ENCODE measurements at regions not wholly inside any gene's neighbourhood (a gene's known extent, or its start where the extent isn't known, plus 50 kb on each side); places are given as distances from the start of the nearest gene placed in this dataset.

DNA sequence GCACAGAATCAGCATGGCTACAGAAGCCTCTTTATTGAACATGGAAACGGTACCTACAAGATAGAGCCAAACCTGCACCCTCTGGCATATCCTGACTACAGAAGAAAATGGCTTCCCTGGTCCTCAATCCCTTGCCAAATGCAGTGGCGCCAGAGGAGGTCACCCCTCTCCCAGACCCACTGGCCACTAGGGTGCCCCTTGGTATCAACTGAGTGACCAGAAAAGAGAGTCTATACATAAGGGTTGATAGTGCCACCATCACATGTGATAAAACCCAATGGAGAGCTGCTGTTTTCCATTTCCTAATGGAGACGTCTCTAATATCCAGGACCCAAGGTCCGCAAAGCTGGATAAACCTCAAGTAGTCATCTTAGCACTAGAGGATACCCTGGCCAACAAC lies 52.7 kb upstream of the ALK start:
- no peak for DNase-seq (ENCODE audit: low spot score)
- TF ChIP-seq, protein P1, sequence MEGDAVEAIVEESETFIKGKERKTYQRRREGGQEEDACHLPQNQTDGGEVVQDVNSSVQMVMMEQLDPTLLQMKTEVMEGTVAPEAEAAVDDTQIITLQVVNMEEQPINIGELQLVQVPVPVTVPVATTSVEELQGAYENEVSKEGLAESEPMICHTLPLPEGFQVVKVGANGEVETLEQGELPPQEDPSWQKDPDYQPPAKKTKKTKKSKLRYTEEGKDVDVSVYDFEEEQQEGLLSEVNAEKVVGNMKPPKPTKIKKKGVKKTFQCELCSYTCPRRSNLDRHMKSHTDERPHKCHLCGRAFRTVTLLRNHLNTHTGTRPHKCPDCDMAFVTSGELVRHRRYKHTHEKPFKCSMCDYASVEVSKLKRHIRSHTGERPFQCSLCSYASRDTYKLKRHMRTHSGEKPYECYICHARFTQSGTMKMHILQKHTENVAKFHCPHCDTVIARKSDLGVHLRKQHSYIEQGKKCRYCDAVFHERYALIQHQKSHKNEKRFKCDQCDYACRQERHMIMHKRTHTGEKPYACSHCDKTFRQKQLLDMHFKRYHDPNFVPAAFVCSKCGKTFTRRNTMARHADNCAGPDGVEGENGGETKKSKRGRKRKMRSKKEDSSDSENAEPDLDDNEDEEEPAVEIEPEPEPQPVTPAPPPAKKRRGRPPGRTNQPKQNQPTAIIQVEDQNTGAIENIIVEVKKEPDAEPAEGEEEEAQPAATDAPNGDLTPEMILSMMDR (IDR thresholded peaks at IDR 0.05; ENCODE audit: extremely low read depth, missing control alignments) = no peak

DNA sequence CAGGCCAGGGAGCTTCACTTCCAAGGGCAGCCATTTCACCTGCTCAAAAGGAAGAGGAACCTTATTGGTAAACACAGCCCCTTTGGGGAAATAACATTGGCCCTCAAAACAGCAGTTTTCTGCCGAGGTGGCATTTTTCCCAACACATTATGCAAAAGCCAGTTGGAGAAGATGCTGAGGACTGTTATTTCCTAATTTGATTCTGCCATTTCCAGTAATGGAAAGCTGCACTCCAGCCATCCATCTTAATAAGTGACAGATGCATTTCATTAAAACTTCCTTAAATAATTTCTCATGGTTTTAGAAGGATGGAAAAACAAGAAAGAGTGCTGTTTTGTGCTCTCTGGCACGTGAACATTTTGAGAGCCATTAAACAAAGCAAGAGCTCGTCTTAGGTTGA lies 55.9 kb upstream of the ALK start:
- TF ChIP-seq, protein P1 (IDR thresholded peaks at IDR 0.05; ENCODE audit: extremely low read depth, missing control alignments) = no peak
- DNase-seq (ENCODE audit: low spot score) = no peak

DNA sequence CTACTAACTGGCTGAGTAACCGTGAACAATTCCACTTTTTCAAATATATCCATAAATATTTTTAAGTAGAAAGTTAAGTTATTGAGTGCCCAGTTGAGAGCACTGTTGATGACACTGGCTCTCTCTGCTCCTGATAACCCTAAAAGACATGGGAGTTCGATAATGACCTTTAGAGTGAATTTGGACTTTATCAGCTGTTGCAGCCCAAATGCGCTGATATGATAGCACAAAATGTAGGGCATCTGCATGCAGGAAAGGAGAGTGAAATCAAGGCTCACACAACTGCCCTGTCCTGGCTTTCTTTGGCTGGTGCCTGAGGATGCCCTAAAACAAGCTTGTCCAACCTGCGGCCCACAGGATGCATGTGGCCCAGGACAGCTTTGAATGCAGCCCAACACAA lies 60.0 kb upstream of the ALK start:
- DNase-seq (ENCODE audit: low spot score) = no peak
- TF ChIP-seq, protein P1 (IDR thresholded peaks at IDR 0.05; ENCODE audit: extremely low read depth, missing control alignments) = no peak

DNA sequence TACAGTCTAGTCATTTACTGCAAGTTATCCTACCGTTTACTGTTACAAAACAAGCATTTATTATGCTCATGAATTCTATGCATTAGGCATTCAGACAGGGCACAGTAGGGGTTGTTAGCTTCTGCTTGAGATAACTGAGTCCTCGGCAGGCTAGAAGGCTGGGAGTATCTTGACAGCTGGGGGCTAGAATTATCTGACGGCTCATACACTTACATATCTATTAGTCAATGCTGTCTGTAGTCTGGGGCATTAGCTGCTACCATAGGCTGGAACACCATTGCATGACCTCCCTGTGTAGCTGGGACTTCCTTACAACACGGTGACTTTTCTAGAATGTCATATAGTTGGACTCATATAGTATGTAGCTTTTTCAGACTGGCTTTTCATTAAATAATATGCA lies 61.9 kb upstream of the ALK start:
- TF ChIP-seq, protein P1 (IDR thresholded peaks at IDR 0.05; ENCODE audit: extremely low read depth, missing control alignments) = no peak
- DNase-seq (ENCODE audit: low spot score) = no peak

DNA sequence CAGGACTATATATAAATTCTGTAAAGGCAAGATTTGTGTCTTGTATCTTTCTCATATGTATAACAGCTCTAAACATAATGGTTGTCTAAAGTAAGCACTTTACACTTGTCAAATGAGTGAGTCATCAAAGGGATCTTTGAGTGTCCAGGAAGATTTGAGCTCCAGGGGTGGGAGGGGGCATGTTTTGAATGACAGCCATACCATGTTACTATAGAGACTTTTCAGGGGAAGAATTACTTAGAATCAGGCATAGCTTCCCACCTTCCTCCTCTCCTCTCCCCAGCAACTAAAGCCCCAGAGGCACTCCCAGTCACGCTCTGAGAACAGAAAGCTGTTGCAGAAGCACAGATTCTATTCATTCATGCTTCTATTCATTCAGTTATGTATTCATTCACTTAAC lies 65.8 kb upstream of the ALK start:
- no peak for DNase-seq (ENCODE audit: low spot score)
- TF ChIP-seq, protein P1 (IDR thresholded peaks at IDR 0.05; ENCODE audit: extremely low read depth, missing control alignments) = no peak

DNA sequence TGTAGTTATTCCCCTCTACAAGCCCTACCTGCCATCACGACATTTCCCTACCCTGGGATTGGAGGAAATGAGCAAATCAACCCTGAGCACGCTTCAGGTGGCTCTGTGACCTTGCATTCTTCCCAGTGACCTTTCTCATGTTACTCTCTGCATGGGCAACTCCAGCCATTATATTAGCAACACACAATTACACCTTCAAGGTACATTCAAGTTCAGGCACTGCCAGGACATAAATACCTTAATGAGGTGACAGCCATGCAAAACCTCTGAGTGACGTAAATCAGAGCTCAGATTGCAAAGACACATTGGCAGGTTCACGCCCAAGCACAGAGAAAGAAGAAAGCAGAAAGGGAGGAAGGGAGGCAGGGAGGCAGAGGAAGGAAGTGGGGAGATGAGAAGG lies 68.7 kb upstream of the ALK start:
- TF ChIP-seq, protein P1 (IDR thresholded peaks at IDR 0.05; ENCODE audit: extremely low read depth, missing control alignments) = no peak

DNA sequence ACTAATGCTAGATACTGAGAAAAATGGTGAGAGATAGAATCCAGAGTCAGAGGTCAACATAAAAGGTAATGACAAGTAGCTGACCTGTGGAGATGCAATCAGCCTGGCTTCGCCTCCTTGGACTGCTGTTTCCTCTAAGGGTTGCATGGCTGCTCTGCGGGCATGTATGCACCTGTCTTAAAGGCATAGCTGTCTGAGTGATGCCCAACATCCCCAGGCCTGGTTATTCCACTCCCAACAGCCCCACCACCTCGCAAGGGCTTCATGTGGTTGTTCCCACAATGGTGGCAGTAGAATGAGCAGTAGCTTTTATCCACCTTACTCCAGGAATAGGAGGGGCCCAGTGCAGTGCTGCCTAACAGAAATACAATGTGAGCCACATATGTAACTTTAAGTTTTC lies 69.7 kb upstream of the ALK start:
- no peak for DNase-seq (ENCODE audit: low spot score)
- TF ChIP-seq, protein P1 (IDR thresholded peaks at IDR 0.05; ENCODE audit: extremely low read depth, missing control alignments) = no peak

More for the DNA sequence above, 68.7 kb upstream of the ALK start:
- no peak for DNase-seq (ENCODE audit: low spot score)

Measured in GM20000 (cell line).